GM12865 (cell line): ENCODE measurements at regions not wholly inside any gene's neighbourhood (a gene's known extent, or its start where the extent isn't known, plus 50 kb on each side); places are given as distances from the start of the nearest gene placed in this dataset.

Experiments used
- DNase-seq: peaks from one replicate; pipeline ENCODE4 v3.0.0; 2010; ENCODE audit warnings: low read depth
- H3K4me3 ChIP-seq: 2 replicates; pipeline ENCODE4 v1.5.1; 2011; ENCODE audit warnings: mild to moderate bottlenecking, low read depth, low read length, control low read depth
- TF ChIP-seq, protein P1 (sequence below): IDR thresholded peaks from 2 replicates; pipeline ENCODE4 v1.5.1; 2011; ENCODE audit warnings: low read length, control low read depth, low read depth, inconsistent platforms; ENCODE audit not compliant: insufficient read depth; ENCODE audit errors: missing control alignments

- no peak overlapping the region for H3K4me3 ChIP-seq
- no peak for DNase-seq
- TF ChIP-seq, protein P1, sequence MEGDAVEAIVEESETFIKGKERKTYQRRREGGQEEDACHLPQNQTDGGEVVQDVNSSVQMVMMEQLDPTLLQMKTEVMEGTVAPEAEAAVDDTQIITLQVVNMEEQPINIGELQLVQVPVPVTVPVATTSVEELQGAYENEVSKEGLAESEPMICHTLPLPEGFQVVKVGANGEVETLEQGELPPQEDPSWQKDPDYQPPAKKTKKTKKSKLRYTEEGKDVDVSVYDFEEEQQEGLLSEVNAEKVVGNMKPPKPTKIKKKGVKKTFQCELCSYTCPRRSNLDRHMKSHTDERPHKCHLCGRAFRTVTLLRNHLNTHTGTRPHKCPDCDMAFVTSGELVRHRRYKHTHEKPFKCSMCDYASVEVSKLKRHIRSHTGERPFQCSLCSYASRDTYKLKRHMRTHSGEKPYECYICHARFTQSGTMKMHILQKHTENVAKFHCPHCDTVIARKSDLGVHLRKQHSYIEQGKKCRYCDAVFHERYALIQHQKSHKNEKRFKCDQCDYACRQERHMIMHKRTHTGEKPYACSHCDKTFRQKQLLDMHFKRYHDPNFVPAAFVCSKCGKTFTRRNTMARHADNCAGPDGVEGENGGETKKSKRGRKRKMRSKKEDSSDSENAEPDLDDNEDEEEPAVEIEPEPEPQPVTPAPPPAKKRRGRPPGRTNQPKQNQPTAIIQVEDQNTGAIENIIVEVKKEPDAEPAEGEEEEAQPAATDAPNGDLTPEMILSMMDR: no peak
Measured at GRCh38 chr3:145727476-145727875, 433.5 kb downstream of the PLOD2 start.

- no peak overlapping the region for H3K4me3 ChIP-seq
- TF ChIP-seq, protein P1: no peak
- no peak for DNase-seq
Measured at GRCh38 chr3:145735631-145736030, 425.4 kb downstream of the PLOD2 start.

GRCh38 chr3:145737952-145738351 is 423.0 kb downstream of the PLOD2 start:
- no peak overlapping the region for H3K4me3 ChIP-seq
- DNase-seq: no peak
- TF ChIP-seq, protein P1: no peak

DNA sequence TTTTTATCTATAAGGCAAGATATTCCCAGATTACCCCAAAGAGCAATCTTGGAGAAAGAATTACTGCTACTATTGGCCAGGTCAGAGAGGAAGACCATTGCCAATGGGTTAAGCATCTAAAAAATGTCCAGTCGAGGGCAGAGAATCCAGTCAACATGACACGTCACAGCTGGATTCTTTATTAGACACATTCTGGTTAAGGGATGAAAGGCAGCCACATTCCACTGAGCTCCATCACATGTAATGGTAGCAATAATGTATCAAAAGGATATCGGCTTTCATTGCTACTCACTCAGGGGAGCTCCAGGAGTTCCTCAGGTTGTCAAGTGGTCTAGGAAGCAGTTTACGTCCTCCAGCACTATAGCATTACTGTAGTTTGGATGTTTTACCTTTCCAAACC is 421.1 kb downstream of the PLOD2 start:
- H3K4me3 ChIP-seq: no peak overlapping the region
- no peak for DNase-seq
- TF ChIP-seq, protein P1: no peak

GRCh38 chr3:145750657-145751056 is 410.3 kb downstream of the PLOD2 start:
- H3K4me3 ChIP-seq: no peak overlapping the region
- no peak for DNase-seq
- TF ChIP-seq, protein P1: no peak

DNA sequence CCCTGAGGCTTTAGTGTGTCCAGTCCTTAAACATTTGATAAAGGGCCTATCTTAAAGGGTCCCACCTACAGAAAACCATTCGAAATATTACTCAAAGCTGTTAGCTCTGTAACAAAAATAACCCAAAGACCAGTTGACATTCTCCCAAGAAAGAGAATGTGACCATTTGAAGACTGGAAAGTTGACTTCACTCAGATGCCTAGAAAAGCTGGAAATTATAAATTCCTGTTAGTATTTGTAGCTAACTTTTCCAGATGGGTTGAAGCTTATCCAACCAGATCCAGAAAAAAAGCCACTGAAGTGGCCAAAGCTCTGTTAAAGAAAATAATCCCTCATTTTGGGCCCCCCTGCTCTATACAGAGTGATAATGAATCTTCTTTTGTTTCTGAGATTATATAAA is 408.4 kb downstream of the PLOD2 start:
- DNase-seq: no peak
- H3K4me3 ChIP-seq: no peak overlapping the region
- TF ChIP-seq, protein P1: no peak

DNA sequence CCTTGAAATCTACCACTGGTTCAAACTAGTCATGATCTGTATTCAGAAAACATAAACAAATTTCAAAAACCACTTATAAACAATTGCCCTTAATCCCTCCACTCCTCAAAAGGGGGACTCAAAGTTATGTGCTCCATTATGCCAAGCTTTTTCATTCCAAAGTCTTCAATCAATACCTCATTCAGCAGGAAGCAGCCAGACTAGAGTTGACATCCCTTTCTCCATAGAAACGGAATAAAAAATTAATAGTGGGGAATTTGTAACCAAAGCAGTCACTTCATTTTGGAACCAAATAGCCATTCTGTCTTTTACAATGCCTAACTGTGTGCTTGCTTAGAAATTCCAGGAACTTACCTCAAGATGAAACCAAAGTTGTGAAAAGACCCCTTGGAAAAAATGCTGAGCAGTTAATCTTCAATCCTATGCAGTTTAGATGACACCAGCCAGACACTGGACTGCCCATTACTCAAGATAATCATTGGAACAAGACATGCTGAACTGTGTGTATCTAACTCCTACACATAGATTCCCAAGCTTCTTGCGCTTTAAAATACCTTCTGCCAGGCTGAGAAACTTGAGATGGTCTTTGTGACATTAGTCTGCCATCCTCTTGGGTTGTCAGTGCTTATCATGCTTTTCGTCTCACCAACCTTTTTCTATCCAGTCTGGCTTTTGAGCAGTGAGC is 406.2 kb downstream of the PLOD2 start:
- no peak for DNase-seq
- TF ChIP-seq, protein P1: no peak
- no peak overlapping the region for H3K4me3 ChIP-seq
